Esophagus (tissue), 2 donors: ENCODE measurements at regions not wholly inside any gene's neighbourhood (a gene's known extent, or its start where the extent isn't known, plus 50 kb on each side); places are given as distances from the start of the nearest gene placed in this dataset.

Experiments
- H3K27ac ChIP-seq, 2 donors: one replicate each; pipeline ENCODE4 v1.5.1; 2013; ENCODE audit warnings: low read depth in 2 of 2, mild to moderate bottlenecking in 2 of 2, inconsistent platforms in 1 of 2, low read length in 1 of 2, moderate library complexity in 1 of 2
- H3K27me3 ChIP-seq, 2 donors: one replicate each; pipeline ENCODE4 v1.6.1; 2013; ENCODE audit warnings: low read length in 2 of 2, control low read depth in 1 of 2, mild to moderate bottlenecking in 1 of 2; ENCODE audit not compliant: insufficient read depth in 2 of 2, control insufficient read depth in 1 of 2
- H3K36me3 ChIP-seq, 2 donors: one replicate each; pipeline ENCODE4 v1.6.1; 2013; ENCODE audit warnings: low read length in 1 of 2; ENCODE audit not compliant: control insufficient read depth in 2 of 2, insufficient read depth in 2 of 2
- H3K4me1 ChIP-seq, 2 donors: one replicate each; pipeline ENCODE4 v1.6.1; 2013; ENCODE audit warnings: low read length in 1 of 2; ENCODE audit not compliant: control insufficient read depth in 2 of 2, insufficient read depth in 2 of 2
- H3K4me3 ChIP-seq, 2 donors: one replicate each; pipeline ENCODE4 v1.5.1; 2013; ENCODE audit warnings: low read length in 2 of 2, mild to moderate bottlenecking in 2 of 2, low read depth in 1 of 2, moderate library complexity in 1 of 2
- H3K9me3 ChIP-seq, 2 donors: one replicate each; pipeline ENCODE4 v1.6.1; 2013; ENCODE audit warnings: mild to moderate bottlenecking in 2 of 2, low read depth in 1 of 2, low read length in 1 of 2, moderate library complexity in 1 of 2; ENCODE audit not compliant: control insufficient read depth in 2 of 2, insufficient read depth in 1 of 2
- WGBS, 2 donors: extraction: QIAGEN DNeasy Blood & Tissue Kit; methylation state at CpG; one replicate each; pipeline ENCODE4 v1.1.7; 2013; 5-methylcytosine and 5-hydroxymethylcytosine counted together
- donor health status: healthy with polysubstance abuse.
- donor health status: Bipolar disorder and iron deficiency.

GRCh38 chr18:22467760-22468553, 50.2 kb upstream of the CTAGE1 start:
- Histone ChIP-seq H3K9me3 (no peaks in the 10 kb centered on the region), H3K36me3 (no peaks in the 10 kb centered on the region), H3K4me1 (peaks cover 0 to 4% of the 10 kb centered on the region in 2 donors), H3K27ac (peak overlapping the region in 1 of 2 donors; percentile 42), H3K4me3 (no peak overlapping the region), H3K27me3 (no peaks in the 10 kb centered on the region)
- 55 to 69% methylated on average over 8 of the region's 8 CpGs for WGBS, 2 donors

- Histone ChIP-seq H3K27ac (no peak overlapping the region), H3K27me3 (no peaks in the 10 kb centered on the region), H3K9me3 (no peaks in the 10 kb centered on the region), H3K36me3 (no peaks in the 10 kb centered on the region), H3K4me1 (peaks cover 0 to 4% of the 10 kb centered on the region in 2 donors), H3K4me3 (no peak overlapping the region)
- WGBS, 2 donors: 95 to 96% methylated on average over 6 of the region's 6 CpGs
Observed at GRCh38 chr18:22468554-22468891, 50.8 kb upstream of the CTAGE1 start.

- Histone ChIP-seq H3K27ac (no peak overlapping the region), H3K36me3 (no peaks in the 10 kb centered on the region), H3K4me1 (peaks cover 0 to 4% of the 10 kb centered on the region in 2 donors), H3K9me3 (no peaks in the 10 kb centered on the region), H3K4me3 (no peak overlapping the region), H3K27me3 (no peaks in the 10 kb centered on the region)
- 88 to 92% methylated on average over 6 of the region's 6 CpGs for WGBS, 2 donors
Observed at GRCh38 chr18:22469061-22469734, 51.5 kb upstream of the CTAGE1 start.

DNA sequence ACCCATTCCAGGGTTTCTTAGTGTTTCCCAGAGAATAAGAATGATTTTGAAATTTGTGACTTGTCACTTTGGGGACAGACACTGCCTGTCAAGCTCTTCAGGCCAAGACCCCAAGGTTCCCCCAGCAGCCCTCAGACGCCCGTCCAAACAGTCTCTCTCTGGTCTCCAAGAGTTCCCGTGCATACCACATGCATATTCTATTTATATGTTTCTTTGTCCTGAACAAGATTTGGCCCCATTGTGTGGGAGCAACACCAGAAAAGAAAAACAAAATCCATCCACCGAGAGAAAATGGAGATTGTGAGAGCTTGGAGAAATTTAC, 52.2 kb upstream of the CTAGE1 start:
- H3K4me3 ChIP-seq: no peak overlapping the region
- no peaks in the 10 kb centered on the region for H3K36me3 ChIP-seq
- H3K4me1 ChIP-seq: peaks cover 0 to 4% of the 10 kb centered on the region in 2 donors
- H3K27ac ChIP-seq: no peak overlapping the region
- WGBS, 2 donors: 70 to 75% methylated on average over 4 of the region's 4 CpGs
- H3K9me3 ChIP-seq: no peaks in the 10 kb centered on the region
- no peaks in the 10 kb centered on the region for H3K27me3 ChIP-seq

DNA sequence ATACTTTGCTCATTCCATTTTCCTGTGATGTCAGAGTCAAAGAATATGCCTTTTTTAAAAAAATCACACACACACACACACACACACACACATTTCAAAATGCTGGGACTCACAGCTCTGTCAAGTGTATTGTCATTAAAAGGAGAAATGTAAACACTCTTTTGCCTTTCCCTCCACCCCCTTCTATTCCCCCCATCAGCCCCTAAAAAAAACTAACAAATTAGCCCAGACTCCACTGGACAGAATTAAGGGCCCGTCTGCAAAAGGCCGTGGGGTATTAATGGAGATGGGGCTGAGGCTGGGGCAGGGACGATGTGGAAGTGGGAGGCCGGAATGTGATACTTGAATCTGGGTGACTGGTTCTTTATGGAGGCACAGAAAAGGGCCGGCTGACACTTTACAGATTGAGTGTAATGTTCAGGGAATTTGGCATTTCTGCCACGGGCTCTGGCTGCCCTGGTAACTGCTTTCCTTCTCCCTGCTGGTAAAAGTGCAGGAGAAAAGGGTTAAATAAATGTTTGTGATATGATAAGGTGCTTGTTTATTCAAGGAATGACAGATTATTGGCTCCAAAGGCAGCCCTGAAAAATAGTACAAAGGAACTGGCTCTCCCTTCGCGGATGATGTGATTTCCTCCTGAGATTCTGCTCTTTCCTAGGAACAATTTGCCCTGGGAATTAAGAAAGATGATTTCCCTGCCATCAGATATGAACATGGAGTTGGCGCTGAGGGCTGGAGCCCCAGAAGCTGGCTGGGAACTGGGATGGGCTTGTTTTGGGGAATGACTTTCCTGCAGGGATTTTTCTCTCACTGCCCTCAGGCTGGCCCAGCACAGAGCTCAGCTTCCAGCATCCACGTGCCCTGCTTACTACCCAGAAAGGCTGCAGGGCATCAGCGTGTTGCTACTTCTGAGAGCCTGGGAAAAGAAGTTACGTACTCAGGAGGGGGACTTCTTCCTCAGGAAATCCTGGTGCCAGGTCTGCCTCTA, 52.8 kb upstream of the CTAGE1 start:
- Histone ChIP-seq H3K9me3 (no peaks in the 10 kb centered on the region), H3K4me3 (no peak overlapping the region), H3K36me3 (no peaks in the 10 kb centered on the region), H3K27ac (no peak overlapping the region), H3K4me1 (peaks cover 0 to 4% of the 10 kb centered on the region in 2 donors), H3K27me3 (no peaks in the 10 kb centered on the region)
- 39 to 44% methylated on average over 12 of the region's 12 CpGs for WGBS, 2 donors

GRCh38 chr18:22471546-22472131, 53.9 kb upstream of the CTAGE1 start:
- Histone ChIP-seq H3K9me3 (no peaks in the 10 kb centered on the region), H3K27me3 (no peaks in the 10 kb centered on the region), H3K27ac (no peak overlapping the region), H3K4me3 (no peak overlapping the region), H3K36me3 (no peaks in the 10 kb centered on the region), H3K4me1 (peaks cover 0 to 4% of the 10 kb centered on the region in 2 donors)
- WGBS, 2 donors: 53 to 74% methylated on average over 8 of the region's 8 CpGs

DNA sequence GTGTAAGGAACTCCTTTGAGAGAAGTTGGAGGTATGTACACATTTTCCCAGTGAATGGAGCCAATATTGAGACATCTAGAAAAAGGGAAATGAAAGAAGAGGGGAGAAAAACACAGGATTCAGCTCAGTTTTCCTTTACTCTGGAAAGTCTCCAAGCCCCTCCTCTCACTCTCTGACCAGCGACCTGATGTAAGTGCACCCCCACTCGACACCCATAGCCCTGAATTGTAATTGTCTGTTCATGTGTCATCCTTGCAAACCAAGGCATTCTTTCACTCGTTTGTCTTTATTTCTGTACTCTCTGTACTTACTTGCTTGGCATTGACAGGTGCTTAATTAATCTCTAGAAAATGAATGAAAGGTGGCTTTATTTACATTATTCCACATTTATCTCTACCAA, 55.7 kb upstream of the CTAGE1 start:
- no peak overlapping the region for H3K4me3 ChIP-seq
- no peaks in the 10 kb centered on the region for H3K36me3 ChIP-seq
- no peaks in the 10 kb centered on the region for H3K27me3 ChIP-seq
- H3K9me3 ChIP-seq: no peaks in the 10 kb centered on the region
- WGBS, 2 donors: 59 to 62% methylated on average over 3 of the region's 3 CpGs
- peaks cover 0 to 2% of the 10 kb centered on the region in 2 donors for H3K4me1 ChIP-seq
- H3K27ac ChIP-seq: no peak overlapping the region

GRCh38 chr18:22475426-22476100, 57.8 kb upstream of the CTAGE1 start:
- Histone ChIP-seq H3K36me3 (no peaks in the 10 kb centered on the region), H3K9me3 (no peaks in the 10 kb centered on the region), H3K4me3 (no peak overlapping the region), H3K27ac (no peak overlapping the region), H3K4me1 (peaks cover 0 to 2% of the 10 kb centered on the region in 2 donors), H3K27me3 (no peaks in the 10 kb centered on the region)
- WGBS, 2 donors: 84 to 87% methylated on average over 7 of the region's 7 CpGs

GRCh38 chr18:22477222-22477621, 59.5 kb upstream of the CTAGE1 start:
- WGBS, 2 donors: 94 to 96% methylated on average over 1 of the region's 1 CpG
- Histone ChIP-seq H3K36me3 (no peaks in the 10 kb centered on the region), H3K27me3 (no peaks in the 10 kb centered on the region), H3K4me1 (no peaks in the 10 kb centered on the region), H3K27ac (no peak overlapping the region), H3K4me3 (no peak overlapping the region), H3K9me3 (no peaks in the 10 kb centered on the region)
